GM23338 (cell line): ENCODE measurements at regions not wholly inside any gene's neighbourhood (a gene's known extent, or its start where the extent isn't known, plus 50 kb on each side); places are given as distances from the start of the nearest gene placed in this dataset.

Experiments used
- ATAC-seq: fragments of 200-7000 bp; cut with Tn5 transposase; 3 replicates; pipeline ENCODE4 v1.9.1; 2020
- DNase-seq: peaks from one replicate; pipeline ENCODE4 v3.0.0-alpha.2; 2015; ENCODE audit warnings: low spot score
- H2AFZ ChIP-seq: fragments of 200-600 bp; sonication (generic); 2 replicates; pipeline ENCODE4 v1.8.0; 2016; ENCODE audit warnings: antibody characterized with exemption, mild to moderate bottlenecking, moderate library complexity
- H3F3A ChIP-seq: fragments of 200-600 bp; sonication (generic); replicated peaks from 2 replicates; pipeline ENCODE4 v1.8.0; 2017; ENCODE audit warnings: antibody characterized with exemption, mixed run types, low read depth
- H3K27ac ChIP-seq: fragments of 200-600 bp; sonication (generic); 2 replicates; pipeline ENCODE4 v1.6.1; 2016; ENCODE audit warnings: low read depth
- H3K27me3 ChIP-seq: fragments of 200-600 bp; sonication (generic); 2 replicates; pipeline ENCODE4 v1.8.0; 2016; ENCODE audit warnings: mild to moderate bottlenecking, mixed run types, moderate library complexity; ENCODE audit not compliant: insufficient read depth
- H3K36me3 ChIP-seq: fragments of 200-600 bp; sonication (generic); 2 replicates; pipeline ENCODE4 v1.8.0; 2016; ENCODE audit warnings: mild to moderate bottlenecking; ENCODE audit not compliant: insufficient read depth
- H3K4me1 ChIP-seq: fragments of 200-600 bp; sonication (generic); 2 replicates; pipeline ENCODE4 v1.8.0; 2016; ENCODE audit warnings: mild to moderate bottlenecking, moderate library complexity; ENCODE audit not compliant: insufficient read depth
- H3K4me2 ChIP-seq: fragments of 200-600 bp; sonication (generic); 2 replicates; pipeline ENCODE4 v1.7.1; 2017; ENCODE audit warnings: mixed run types
- H3K4me3 ChIP-seq: fragments of 200-600 bp; sonication (generic); 2 replicates; pipeline ENCODE4 v1.6.1; 2016; ENCODE audit warnings: mixed run types
- H3K79me2 ChIP-seq: fragments of 200-600 bp; sonication (generic); replicated peaks from 2 replicates; pipeline ENCODE4 v1.8.0; 2017; ENCODE audit warnings: mild to moderate bottlenecking; ENCODE audit not compliant: insufficient read depth
- H3K9me2 ChIP-seq: fragments of 200-600 bp; sonication (generic); 2 replicates; pipeline ENCODE4 v1.8.0; 2017; ENCODE audit not compliant: insufficient read depth
- H4K20me1 ChIP-seq: fragments of 200-600 bp; sonication (generic); replicated peaks from 2 replicates; pipeline ENCODE4 v1.8.0; 2017; ENCODE audit warnings: mild to moderate bottlenecking; ENCODE audit not compliant: insufficient read depth
- H3K27ac Mint-ChIP-seq: 2 replicates; pipeline ENCODE4 v1.8.0; 2020; ENCODE audit warnings: inconsistent platforms, mild to moderate bottlenecking, moderate library complexity, mixed read lengths
- H3K27me3 Mint-ChIP-seq: 3 replicates; pipeline ENCODE4 v1.8.0; 2022; ENCODE audit warnings: low read depth, mild to moderate bottlenecking, moderate library complexity, mixed read lengths, inconsistent platforms; ENCODE audit not compliant: insufficient read depth, poor library complexity
- H3K36me3 Mint-ChIP-seq: 3 replicates; pipeline ENCODE4 v1.8.0; 2021; ENCODE audit warnings: low read depth, mild to moderate bottlenecking, inconsistent platforms, moderate library complexity, mixed read lengths
- H3K4me1 Mint-ChIP-seq: 3 replicates; pipeline ENCODE4 v1.8.0; 2020; ENCODE audit warnings: mild to moderate bottlenecking, inconsistent platforms, mixed read lengths
- H3K4me3 Mint-ChIP-seq: 3 replicates; pipeline ENCODE4 v1.8.0; 2021; ENCODE audit warnings: moderate library complexity, mild to moderate bottlenecking, inconsistent platforms, mixed read lengths
- H3K9me3 Mint-ChIP-seq: 3 replicates; pipeline ENCODE4 v1.8.0; 2020; ENCODE audit warnings: moderate library complexity, mild to moderate bottlenecking, inconsistent platforms, mixed read lengths
- CTCF ChIP-seq, 2 experiments: fragments of 200-600 bp in 1 of 2; sonication (generic) in 1 of 2; conservative IDR thresholded peaks; 2 replicates each; pipeline versions ENCODE4 v1.5.1 to v1.6.1; 2016 to 2017; ENCODE audit warnings: antibody characterized with exemption in 2 of 2, low read depth in 2 of 2, mild to moderate bottlenecking in 2 of 2, moderate library complexity in 1 of 2
- EZH2 ChIP-seq: fragments of 200-600 bp; sonication (generic); IDR thresholded peaks from one replicate; pipeline ENCODE4 v1.8.0; 2017; ENCODE audit warnings: antibody characterized with exemption, mild to moderate bottlenecking, low read depth; ENCODE audit not compliant: unreplicated experiment
- JUNB ChIP-seq: IDR thresholded peaks from one replicate; pipeline ENCODE4 v1.6.1; 2016; ENCODE audit warnings: antibody characterized with exemption; ENCODE audit not compliant: unreplicated experiment
- POLR2AphosphoS5 ChIP-seq: IDR thresholded peaks from 2 replicates; pipeline ENCODE4 v1.6.1; 2016; ENCODE audit warnings: antibody characterized with exemption, low read depth
- REST ChIP-seq: IDR thresholded peaks from one replicate; pipeline ENCODE4 v1.6.1; 2018; ENCODE audit warnings: antibody characterized with exemption; ENCODE audit not compliant: unreplicated experiment
- ZNF114 ChIP-seq: fragments of 250-450 bp; sonication (Bioruptor Pico); IDR thresholded peaks from 2 replicates; pipeline ENCODE4 v1.5.0; 2020; ENCODE audit warnings: mild to moderate bottlenecking, moderate library complexity
- ZNF462 ChIP-seq: fragments of 250-450 bp; sonication (Bioruptor Pico); IDR thresholded peaks from 2 replicates; pipeline ENCODE4 v1.5.0; 2020; ENCODE audit warnings: mild to moderate bottlenecking, moderate library complexity

- Mint-ChIP-seq H3K9me3 (no peaks in the 10 kb centered on the region), H3K27me3 (peaks cover 2% of the 10 kb centered on the region), H3K4me1 (peaks cover 10% of the 10 kb centered on the region; the same call in 2 of the 3 replicates), H3K4me3 (no peak overlapping the region), H3K36me3 (no peaks in the 10 kb centered on the region), H3K27ac (no peak overlapping the region)
- Histone ChIP-seq H3K79me2 (no peaks in the 10 kb centered on the region), H3K4me1 (no peaks in the 10 kb centered on the region), H3K4me3 (no peak overlapping the region), H3K9me2 (peaks cover 8% of the 10 kb centered on the region; the same call in 1 of the 2 replicates), H3K4me2 (no peak overlapping the region), H3K27ac (no peak overlapping the region), H4K20me1 (no peaks in the 10 kb centered on the region), H3K36me3 (no peaks in the 10 kb centered on the region), H3F3A (no peaks in the 10 kb centered on the region), H3K27me3 (no peaks in the 10 kb centered on the region), H2AFZ (no peak overlapping the region)
- no peak for ATAC-seq
- no peak for TF ChIP-seq JUNB
- no peak for TF ChIP-seq POLR2AphosphoS5
- TF ChIP-seq ZNF114 (CRISPR knock-in tag), result no peak
- TF ChIP-seq ZNF462, result no peak
- TF ChIP-seq REST, result no peak
- no peak for TF ChIP-seq EZH2
- TF ChIP-seq CTCF (conservative IDR thresholded peaks at IDR 0.05; ENCODE audit: low read depth in 2 of 2), result no peak
- no peak for DNase-seq
Measured at GRCh38 chr15:29440541-29440940, 170.9 kb upstream of the NSMCE3 start.
